OCI-LY3 (cell line): ENCODE measurements at regions not wholly inside any gene's neighbourhood (a gene's known extent, or its start where the extent isn't known, plus 50 kb on each side); places are given as distances from the start of the nearest gene placed in this dataset.

Source experiments
- H2AFZ ChIP-seq: fragments of 200-600, 300-600 bp; shearing (Covaris generic); 2 replicates; pipeline ENCODE4 v1.6.0; 2014; ENCODE audit warnings: antibody characterized with exemption, low read depth, low read length
- H3K27ac ChIP-seq: fragments of 200-600, 300-600 bp; sonication (generic); 2 replicates; pipeline ENCODE4 v1.5.1; 2014; ENCODE audit warnings: mild to moderate bottlenecking, low read length, moderate library complexity, mixed read lengths
- H3K27me3 ChIP-seq: fragments of 200-600, 300-600 bp; sonication (generic); 2 replicates; pipeline ENCODE4 v1.6.1; 2014; ENCODE audit warnings: low read depth, low read length, mixed read lengths
- H3K36me3 ChIP-seq: fragments of 200-600, 300-600 bp; sonication (generic); replicated peaks from 2 replicates; pipeline ENCODE3; 2014; ENCODE audit warnings: low read depth, low read length, mixed read lengths
- H3K4me1 ChIP-seq: fragments of 300-600, 200-600 bp; sonication (generic); 2 replicates; pipeline ENCODE4 v1.6.1; 2014; ENCODE audit warnings: low read length, mixed read lengths
- H3K4me2 ChIP-seq: fragments of 200-600, 300-600 bp; sonication (generic); 2 replicates; pipeline ENCODE4 v1.6.1; 2014; ENCODE audit warnings: low read length, mixed read lengths
- H3K4me3 ChIP-seq: fragments of 300-600, 200-600 bp; sonication (generic); 2 replicates; pipeline ENCODE4 v1.5.1; 2014; ENCODE audit warnings: antibody characterized with exemption, mild to moderate bottlenecking, low read length, moderate library complexity
- H3K79me2 ChIP-seq: fragments of 300-600, 200-600 bp; shearing (Covaris generic); 2 replicates; pipeline ENCODE4 v1.6.1; 2014; ENCODE audit warnings: mild to moderate bottlenecking, low read length, mixed read lengths
- H3K9ac ChIP-seq: fragments of 300-600, 200-600 bp; shearing (Covaris generic); 2 replicates; pipeline ENCODE4 v1.6.0; 2014; ENCODE audit warnings: mild to moderate bottlenecking, low read length, moderate library complexity
- H3K9me3 ChIP-seq: fragments of 200-600, 300-600 bp; shearing (Covaris generic); 2 replicates; pipeline ENCODE4 v1.6.1; 2014; ENCODE audit warnings: low read length, mixed read lengths; ENCODE audit not compliant: insufficient read depth
- H4K20me1 ChIP-seq: fragments of 200-600, 300-600 bp; sonication (generic); 2 replicates; pipeline ENCODE4 v1.6.1; 2016; ENCODE audit warnings: low read length, mixed read lengths; ENCODE audit not compliant: insufficient read depth
- CTCF ChIP-seq: fragments of 200-600, 300-600 bp; sonication (generic); IDR thresholded peaks from 2 replicates; pipeline ENCODE4 v1.5.1; 2014; ENCODE audit warnings: antibody characterized with exemption, low read length, low read depth
- EZH2phosphoT487 ChIP-seq: fragments of 200-600 bp; shearing (Covaris generic); IDR thresholded peaks from 2 replicates; pipeline ENCODE4 v1.6.1; 2018; ENCODE audit warnings: antibody characterized with exemption, mixed run types, low read depth

- Histone ChIP-seq H3K36me3 (no peaks in the 10 kb centered on the region), H4K20me1 (no peaks in the 10 kb centered on the region), H3K9me3 (no peaks in the 10 kb centered on the region), H3K4me2 (no peak overlapping the region), H3K9ac (no peak overlapping the region), H2AFZ (no peak overlapping the region), H3K4me3 (no peak overlapping the region), H3K27ac (no peak overlapping the region), H3K27me3 (no peaks in the 10 kb centered on the region), H3K4me1 (no peaks in the 10 kb centered on the region), H3K79me2 (no peaks in the 10 kb centered on the region)
- no peak for TF ChIP-seq EZH2phosphoT487
- no peak for TF ChIP-seq CTCF
These were observed 153.6 kb downstream of the KATNIP start for GRCh38 chr16:27703545-27703944.

GRCh38 chr16:27704252-27704651 lies 154.3 kb downstream of the KATNIP start:
- H2AFZ ChIP-seq: no peak overlapping the region
- no peaks in the 10 kb centered on the region for H3K9me3 ChIP-seq
- H3K27ac ChIP-seq: no peak overlapping the region
- TF ChIP-seq CTCF (no peak), EZH2phosphoT487 (no peak)
- H3K36me3 ChIP-seq: no peaks in the 10 kb centered on the region
- H3K4me1 ChIP-seq: no peaks in the 10 kb centered on the region
- no peaks in the 10 kb centered on the region for H4K20me1 ChIP-seq
- no peak overlapping the region for H3K9ac ChIP-seq
- H3K79me2 ChIP-seq: no peaks in the 10 kb centered on the region
- no peak overlapping the region for H3K4me3 ChIP-seq
- H3K27me3 ChIP-seq: no peaks in the 10 kb centered on the region
- H3K4me2 ChIP-seq: no peak overlapping the region

DNA sequence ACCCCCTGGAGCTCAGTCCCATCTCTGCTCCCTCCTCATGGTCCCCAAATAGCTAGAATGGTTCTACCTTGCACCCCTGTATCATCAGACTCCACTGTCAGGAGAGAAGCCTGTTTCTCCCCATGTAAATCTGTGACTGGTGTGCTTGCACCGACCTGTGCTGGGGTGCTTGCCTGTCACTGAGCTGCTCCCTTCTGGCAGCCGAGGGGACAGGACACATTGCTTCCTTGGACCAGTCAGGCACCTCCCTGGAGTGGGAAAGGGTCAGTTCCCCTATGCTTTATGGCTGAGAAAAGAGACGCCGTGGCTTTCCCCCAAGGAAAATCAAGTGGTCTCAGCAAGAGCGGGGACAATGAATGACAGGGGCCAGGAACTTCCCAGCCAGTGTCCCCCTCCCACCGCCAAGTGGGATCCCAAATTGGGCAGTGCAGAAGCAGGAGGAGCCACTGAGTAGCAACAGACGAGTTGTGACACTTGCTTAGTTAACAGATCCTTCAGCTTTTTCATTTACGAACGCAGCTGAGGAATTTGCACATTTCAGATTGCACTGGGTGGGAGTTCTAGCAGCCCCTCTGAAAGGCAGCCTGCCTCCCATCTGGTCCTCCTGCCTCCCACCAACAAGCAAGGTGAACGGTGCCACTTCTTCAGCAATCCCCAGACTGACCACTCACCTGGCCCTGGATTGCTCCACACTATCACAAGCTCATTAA lies 156.4 kb downstream of the KATNIP start:
- Histone ChIP-seq H3K9me3 (no peaks in the 10 kb centered on the region), H3K9ac (no peak overlapping the region)

More for the DNA sequence above, 156.4 kb downstream of the KATNIP start:
- Histone ChIP-seq H3K4me2 (no peak overlapping the region), H3K36me3 (no peaks in the 10 kb centered on the region), H3K27ac (no peak overlapping the region), H3K4me3 (no peak overlapping the region), H3K27me3 (no peaks in the 10 kb centered on the region), H4K20me1 (no peaks in the 10 kb centered on the region), H3K4me1 (no peaks in the 10 kb centered on the region), H2AFZ (no peak overlapping the region), H3K79me2 (no peaks in the 10 kb centered on the region)
- no peak for TF ChIP-seq CTCF
- no peak for TF ChIP-seq EZH2phosphoT487
